Left lung (tissue), 4 donors: ENCODE measurements at regions not wholly inside any gene's neighbourhood (a gene's known extent, or its start where the extent isn't known, plus 50 kb on each side); places are given as distances from the start of the nearest gene placed in this dataset.

Experiments
- ATAC-seq: fragments of 200-7000 bp; cut with Tn5 transposase; one replicate; pipeline ENCODE4 v1.9.1; 2020; ENCODE audit warnings: moderate library complexity
- DNase-seq, 4 donors: peaks; one replicate each; pipeline ENCODE4 v3.0.0-alpha.2; 2013 to 2020
- H3K27ac ChIP-seq, 2 donors: fragments of 200-600 bp; sonication (generic) in 1 of 2; one replicate each; pipeline versions ENCODE4 v1.5.0 to v1.8.0; 2020 to 2021
- H3K27me3 ChIP-seq, 2 donors: fragments of 200-600 bp; sonication (generic) in 1 of 2; one replicate each; pipeline versions ENCODE4 v1.5.0 to v1.8.0; 2020 to 2021
- H3K36me3 ChIP-seq, 2 donors: fragments of 200-600 bp; sonication (generic) in 1 of 2; one replicate each; pipeline versions ENCODE4 v1.5.0 to v1.8.0; 2020 to 2021
- H3K4me1 ChIP-seq, 2 donors: fragments of 200-600 bp; one replicate each; pipeline ENCODE4 v1.8.0; 2021
- H3K4me3 ChIP-seq, 2 donors: fragments of 200-600 bp; sonication (generic) in 1 of 2; one replicate each; pipeline versions ENCODE4 v1.5.0 to v1.8.0; 2020 to 2021; ENCODE audit warnings: mild to moderate bottlenecking in 1 of 2
- H3K9me3 ChIP-seq, 2 donors: fragments of 200-600 bp; sonication (generic) in 1 of 2; one replicate each; pipeline versions ENCODE4 v1.5.0 to v1.8.0; 2020 to 2021
- intact Hi-C, 2 donors: fragments of 100-400 bp; cut with DNase I; formaldehyde crosslinking; loops; one replicate each; pipeline versions ENCODE4 v1.11.2 to v1.14.2; 2022
- TF ChIP-seq, protein P1 (sequence below), 2 donors: fragments of 200-600 bp; sonication (generic) in 1 of 2; IDR thresholded peaks; one replicate each; pipeline versions ENCODE4 v1.5.0 to v1.8.0; 2021; ENCODE audit warnings: antibody characterized with exemption in 2 of 2
- donor health status: DM: no; HTN: yes; CAD: no.
- donor health status: DM: no; HTN: no; CAD: no.

DNA sequence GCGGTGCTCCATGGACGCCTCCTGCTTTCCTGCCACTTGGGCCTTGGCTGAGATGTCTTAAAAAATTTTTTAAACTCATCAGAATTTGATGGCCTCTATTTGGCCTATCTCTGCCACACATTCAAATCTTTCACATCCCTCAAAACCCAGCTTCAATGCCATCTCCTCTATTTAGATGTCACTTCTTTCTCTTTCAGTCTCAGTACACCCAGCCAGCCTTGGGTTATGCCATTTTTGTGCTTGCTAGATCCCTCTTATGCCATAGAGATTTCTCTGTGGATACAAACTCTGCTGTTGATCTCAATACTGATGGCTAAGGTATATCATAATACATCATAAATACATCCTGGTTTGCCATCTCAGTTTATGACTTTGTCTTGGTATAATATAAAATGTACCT, 222.3 kb upstream of the TPRG1 start:
- Histone ChIP-seq H3K27me3 (no peaks in the 10 kb centered on the region), H3K36me3 (no peaks in the 10 kb centered on the region), H3K27ac (peak overlapping the region; percentile 92 to 93), H3K4me1 (peaks cover 36 to 86% of the 10 kb centered on the region in 2 donors), H3K4me3 (no peak overlapping the region), H3K9me3 (no peaks in the 10 kb centered on the region)
- ATAC-seq (no peak), DNase-seq (no peak)
- intact Hi-C loops = no loop called here
- TF ChIP-seq, protein P1, sequence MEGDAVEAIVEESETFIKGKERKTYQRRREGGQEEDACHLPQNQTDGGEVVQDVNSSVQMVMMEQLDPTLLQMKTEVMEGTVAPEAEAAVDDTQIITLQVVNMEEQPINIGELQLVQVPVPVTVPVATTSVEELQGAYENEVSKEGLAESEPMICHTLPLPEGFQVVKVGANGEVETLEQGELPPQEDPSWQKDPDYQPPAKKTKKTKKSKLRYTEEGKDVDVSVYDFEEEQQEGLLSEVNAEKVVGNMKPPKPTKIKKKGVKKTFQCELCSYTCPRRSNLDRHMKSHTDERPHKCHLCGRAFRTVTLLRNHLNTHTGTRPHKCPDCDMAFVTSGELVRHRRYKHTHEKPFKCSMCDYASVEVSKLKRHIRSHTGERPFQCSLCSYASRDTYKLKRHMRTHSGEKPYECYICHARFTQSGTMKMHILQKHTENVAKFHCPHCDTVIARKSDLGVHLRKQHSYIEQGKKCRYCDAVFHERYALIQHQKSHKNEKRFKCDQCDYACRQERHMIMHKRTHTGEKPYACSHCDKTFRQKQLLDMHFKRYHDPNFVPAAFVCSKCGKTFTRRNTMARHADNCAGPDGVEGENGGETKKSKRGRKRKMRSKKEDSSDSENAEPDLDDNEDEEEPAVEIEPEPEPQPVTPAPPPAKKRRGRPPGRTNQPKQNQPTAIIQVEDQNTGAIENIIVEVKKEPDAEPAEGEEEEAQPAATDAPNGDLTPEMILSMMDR (IDR thresholded peaks at IDR 0.05) = no peak

DNA sequence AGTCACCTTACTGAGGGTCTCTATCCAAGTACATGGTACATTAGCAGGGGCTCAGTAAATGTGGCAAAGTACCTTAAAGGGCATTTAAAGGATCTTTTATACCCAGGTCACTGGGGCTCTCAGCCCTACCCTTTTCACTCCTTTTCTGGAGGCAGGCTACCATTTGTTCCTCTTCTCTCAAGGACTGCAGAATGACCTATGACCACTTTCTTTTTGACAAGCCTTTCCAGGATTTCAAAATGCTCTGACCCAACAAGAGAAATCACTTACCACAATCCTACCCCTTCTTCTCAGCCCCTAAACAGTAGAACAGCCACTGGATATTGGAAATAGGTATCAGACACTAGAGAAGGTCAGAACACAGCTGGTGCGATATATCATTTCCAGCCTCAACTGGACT, 221.8 kb upstream of the TPRG1 start:
- Histone ChIP-seq H3K36me3 (no peaks in the 10 kb centered on the region), H3K4me1 (peaks cover 31 to 81% of the 10 kb centered on the region in 2 donors), H3K27me3 (no peaks in the 10 kb centered on the region), H3K9me3 (no peaks in the 10 kb centered on the region), H3K4me3 (no peak overlapping the region), H3K27ac (peak overlapping the region; percentile 92 to 93)
- intact Hi-C loops = loop anchor here (5.0 to 10.0 kb wide), 2 partner anchors 1205 to 1208 kb away; partner anchors contain the start of gene BCL6 (in 1 of the 2)
- no peak for ATAC-seq
- TF ChIP-seq, protein P1 (IDR thresholded peaks at IDR 0.05) = no peak
- no peak for DNase-seq

DNA sequence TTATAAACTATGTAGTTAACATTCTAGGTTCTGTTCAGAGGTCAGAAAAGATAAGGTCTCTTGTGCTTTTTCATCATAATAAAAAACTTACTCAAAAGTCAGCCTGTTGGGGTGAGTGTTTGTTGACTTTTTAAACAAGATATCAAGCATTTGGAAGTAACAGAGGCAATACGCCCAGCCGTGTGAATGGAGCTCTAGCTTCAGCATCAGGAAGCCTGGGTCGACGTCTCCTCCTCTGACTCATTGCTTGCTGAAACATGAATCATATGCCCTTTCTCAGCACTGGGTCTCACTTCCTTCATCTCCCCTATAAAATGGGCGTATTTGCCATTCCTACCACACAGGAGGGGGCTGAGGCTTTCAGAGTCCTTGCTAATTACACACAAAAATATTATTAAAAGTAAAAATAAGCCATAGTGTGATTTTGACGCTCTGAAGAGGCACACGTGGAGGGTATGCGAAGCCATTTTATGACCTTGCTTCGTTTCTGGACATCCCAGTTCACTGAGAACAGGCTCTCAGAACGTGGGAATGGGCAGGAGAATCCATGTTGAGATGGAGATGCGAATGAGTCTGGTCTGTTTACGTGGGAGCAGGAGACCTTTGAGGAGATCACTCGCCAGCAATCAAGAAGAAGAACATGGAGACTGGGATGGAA, 220.8 kb upstream of the TPRG1 start:
- intact Hi-C loops = loop anchor here (5.0 to 10.0 kb wide), 2 partner anchors 1206 to 1209 kb away; partner anchors contain the start of gene BCL6 (in 1 of the 2)
- H3K4me1 ChIP-seq = peaks cover 29 to 72% of the 10 kb centered on the region in 2 donors
- DNase-seq = peak in 3 of 4 donors; percentile 68 to 87 (median 85)
- H3K36me3 ChIP-seq = no peaks in the 10 kb centered on the region
- no peaks in the 10 kb centered on the region for H3K27me3 ChIP-seq
- H3K9me3 ChIP-seq = no peaks in the 10 kb centered on the region
- peak; percentile 57 for ATAC-seq
- peak overlapping the region; percentile 92 to 93 for H3K27ac ChIP-seq
- TF ChIP-seq, protein P1 (IDR thresholded peaks at IDR 0.05) = no peak
- H3K4me3 ChIP-seq = no peak overlapping the region

DNA sequence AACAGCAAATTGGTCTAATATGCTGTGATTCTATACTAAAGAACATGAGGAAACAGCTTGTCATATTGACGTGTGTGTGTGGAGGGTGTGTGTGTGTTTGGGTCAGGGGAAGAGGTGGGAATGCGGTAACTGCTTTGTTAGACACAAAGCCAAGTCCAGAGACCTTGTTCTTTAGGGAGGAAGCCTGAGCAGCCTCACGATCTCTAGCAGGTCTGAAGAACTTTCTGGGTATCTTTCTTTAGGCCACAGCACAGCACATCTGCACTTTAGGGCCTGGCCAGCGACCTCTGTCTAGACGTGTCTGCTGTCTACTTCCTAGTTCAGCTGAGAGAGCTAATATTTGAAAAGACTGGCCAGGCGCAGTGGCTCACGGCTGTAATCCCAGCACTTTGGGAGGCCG, 220.0 kb upstream of the TPRG1 start:
- H3K27me3 ChIP-seq = no peaks in the 10 kb centered on the region
- no peaks in the 10 kb centered on the region for H3K9me3 ChIP-seq
- intact Hi-C loops = loop anchor here (5.0 to 10.0 kb wide), 2 partner anchors 1207 to 1209 kb away; partner anchors contain the start of gene BCL6 (in 1 of the 2)
- TF ChIP-seq, protein P1 (IDR thresholded peaks at IDR 0.05) = no peak
- H3K4me3 ChIP-seq = no peak overlapping the region
- ATAC-seq (no peak), DNase-seq (no peak)
- peaks cover 29 to 72% of the 10 kb centered on the region in 2 donors for H3K4me1 ChIP-seq
- H3K27ac ChIP-seq = peak overlapping the region; percentile 92 to 93
- H3K36me3 ChIP-seq = no peaks in the 10 kb centered on the region

DNA sequence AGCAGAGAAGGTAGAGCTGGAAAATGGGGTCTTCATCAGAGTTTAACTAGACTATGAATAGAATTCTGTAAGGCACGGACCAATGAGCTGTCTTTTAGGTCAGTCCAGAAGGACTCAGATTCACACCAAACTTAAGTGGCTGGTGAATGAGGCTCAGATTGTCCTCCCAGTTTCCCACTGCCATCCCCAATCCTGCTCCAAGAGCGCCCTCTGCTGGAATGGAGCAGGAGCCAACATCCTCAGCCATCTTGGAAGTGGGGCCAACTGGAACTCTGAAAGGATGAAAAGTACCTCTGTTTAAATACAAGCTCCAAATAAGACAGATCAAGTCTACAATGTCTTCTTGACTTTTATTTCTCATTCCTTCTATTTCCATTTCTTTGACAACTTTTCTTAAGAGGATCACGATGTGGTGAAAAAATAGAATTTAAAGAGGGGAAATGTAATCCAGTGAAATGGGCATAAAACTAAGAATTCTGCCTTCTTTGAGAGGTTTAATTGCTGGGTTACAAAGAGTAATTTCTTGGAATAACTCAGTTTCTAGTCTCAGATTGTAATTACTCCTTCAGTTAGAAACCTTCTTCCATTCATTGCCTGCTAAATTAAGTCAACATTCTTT, 217.1 kb upstream of the TPRG1 start:
- no peak overlapping the region for H3K27ac ChIP-seq
- H3K9me3 ChIP-seq = no peaks in the 10 kb centered on the region
- no peaks in the 10 kb centered on the region for H3K36me3 ChIP-seq
- peak; percentile 82 for ATAC-seq
- intact Hi-C loops = loop anchor here (5.0 to 10.0 kb wide), 2 partner anchors 1210 to 1212 kb away; partner anchors contain the start of gene BCL6 (in 1 of the 2)
- no peak overlapping the region for H3K4me3 ChIP-seq
- H3K27me3 ChIP-seq = no peaks in the 10 kb centered on the region
- H3K4me1 ChIP-seq = peaks cover 11 to 55% of the 10 kb centered on the region in 2 donors
- peak; percentile 78 to 89 (median 86) for DNase-seq
- TF ChIP-seq, protein P1 (IDR thresholded peaks at IDR 0.05) = peak; percentile 91 to 92
